Heart left ventricle (tissue), 16 donors: ENCODE measurements at regions not wholly inside any gene's neighbourhood (a gene's known extent, or its start where the extent isn't known, plus 50 kb on each side); places are given as distances from the start of the nearest gene placed in this dataset.

Experiments
- ATAC-seq, 4 donors: fragments of 200-7000 bp; cut with Tn5 transposase; one replicate each; pipeline ENCODE4 v1.9.1; 2020 to 2022; ENCODE audit warnings: moderate library complexity in 4 of 4, mild to moderate bottlenecking in 3 of 4, moderate number of reproducible peaks in 1 of 4
- DNase-seq, 5 donors: peaks; one replicate each; pipeline ENCODE4 v3.0.0-alpha.2; 2020
- H3K27ac ChIP-seq, 12 donors: fragments of 200-600 bp; sonication (generic) in 4 of 12; one replicate each; pipeline versions ENCODE4 v1.5.0 to v1.8.0; 2016 to 2022; ENCODE audit warnings: mild to moderate bottlenecking in 2 of 12
- H3K27me3 ChIP-seq, 9 donors: fragments of 200-600 bp; sonication (generic) in 2 of 9; one replicate each; pipeline versions ENCODE4 v1.5.1 to v1.8.0; 2016 to 2022; ENCODE audit warnings: mild to moderate bottlenecking in 3 of 9
- H3K36me3 ChIP-seq, 9 donors: fragments of 200-600 bp; sonication (generic) in 2 of 9; one replicate each; pipeline versions ENCODE4 v1.5.0 to v1.8.0; 2018 to 2022; ENCODE audit warnings: mild to moderate bottlenecking in 2 of 9
- H3K4me1 ChIP-seq, 12 donors: fragments of 200-600 bp; sonication (generic) in 4 of 12; one replicate each; pipeline versions ENCODE4 v1.5.0 to v1.8.0; 2016 to 2022; ENCODE audit warnings: mild to moderate bottlenecking in 3 of 12
- H3K4me3 ChIP-seq, 12 donors: fragments of 200-600 bp; sonication (generic) in 4 of 12; one replicate each; pipeline versions ENCODE4 v1.5.0 to v1.8.0; 2017 to 2022; ENCODE audit warnings: mild to moderate bottlenecking in 9 of 12, moderate library complexity in 4 of 12
- H3K9me3 ChIP-seq, 12 donors: fragments of 200-600 bp; sonication (generic) in 4 of 12; one replicate each; pipeline versions ENCODE4 v1.5.0 to v1.8.0; 2016 to 2022; ENCODE audit warnings: mild to moderate bottlenecking in 1 of 12
- POLR2A ChIP-seq, 2 donors: fragments of 450-650 bp; IDR thresholded peaks; one replicate each; pipeline ENCODE4 v1.6.1; 2017; ENCODE audit warnings: antibody characterized with exemption in 2 of 2, mild to moderate bottlenecking in 2 of 2, moderate library complexity in 2 of 2
- WGBS, 4 donors: extraction: QIAGEN DNeasy Blood & Tissue Kit in 2 of 4; methylation state at CpG; one replicate each; pipeline versions ENCODE4 v1.1.5 to v1.1.7; 2013 to 2018; 5-methylcytosine and 5-hydroxymethylcytosine counted together
- intact Hi-C, 10 donors: fragments of 100-400 bp; cut with DNase I; formaldehyde crosslinking; loops; one replicate each; pipeline versions ENCODE4 v1.11.1 to v1.14.2; 2022
- TF ChIP-seq, protein P1 (sequence below), 12 donors: fragments of 200-600 bp; sonication (generic) in 4 of 12; IDR thresholded peaks; one replicate each; pipeline versions ENCODE4 v1.5.0 to v1.8.0; 2018 to 2022; ENCODE audit warnings: antibody characterized with exemption in 12 of 12, mild to moderate bottlenecking in 5 of 12
- donor health status: ischemic (EF 13 %, LVEDD 7.1; RV severe dilation, severe dysfunction).
- donor health status: healthy with polysubstance abuse.
- donor health status: DM: no; HTN: yes; CAD: no.
- donor health status: DM: no; HTN: no; CAD: no.
- donor health status: ischemic (EF 25% LVEDD 6.9; RV normal size, moderate dysfunction).
- donor health status: ischemic (EF 25% LVEDD 5.7; RV mildly dilated, moderate dysfunction).
- donor health status: healthy.
- donor health status: DM: yes; HTN: yes; CAD: no.
- donor health status: ischemic (EF 35%, LVEDD 5.7; RV mildly dilated, moderate dysfunction).
- donor health status: nonischemic (EF 11% LVEDD 7.7; RV severe dilation, severe dysfunction).
- donor health status: DM: yes; HTN: yes; CAD: no.
- donor health status: PGD.
- donor health status: ischemic (EF 29% LVEDD 5.4; RV normal size, mild dysfunction).
- donor health status: nonischemic (EF 23%, LVEDD 6.1; RV moderate dilation, normal function).

DNA sequence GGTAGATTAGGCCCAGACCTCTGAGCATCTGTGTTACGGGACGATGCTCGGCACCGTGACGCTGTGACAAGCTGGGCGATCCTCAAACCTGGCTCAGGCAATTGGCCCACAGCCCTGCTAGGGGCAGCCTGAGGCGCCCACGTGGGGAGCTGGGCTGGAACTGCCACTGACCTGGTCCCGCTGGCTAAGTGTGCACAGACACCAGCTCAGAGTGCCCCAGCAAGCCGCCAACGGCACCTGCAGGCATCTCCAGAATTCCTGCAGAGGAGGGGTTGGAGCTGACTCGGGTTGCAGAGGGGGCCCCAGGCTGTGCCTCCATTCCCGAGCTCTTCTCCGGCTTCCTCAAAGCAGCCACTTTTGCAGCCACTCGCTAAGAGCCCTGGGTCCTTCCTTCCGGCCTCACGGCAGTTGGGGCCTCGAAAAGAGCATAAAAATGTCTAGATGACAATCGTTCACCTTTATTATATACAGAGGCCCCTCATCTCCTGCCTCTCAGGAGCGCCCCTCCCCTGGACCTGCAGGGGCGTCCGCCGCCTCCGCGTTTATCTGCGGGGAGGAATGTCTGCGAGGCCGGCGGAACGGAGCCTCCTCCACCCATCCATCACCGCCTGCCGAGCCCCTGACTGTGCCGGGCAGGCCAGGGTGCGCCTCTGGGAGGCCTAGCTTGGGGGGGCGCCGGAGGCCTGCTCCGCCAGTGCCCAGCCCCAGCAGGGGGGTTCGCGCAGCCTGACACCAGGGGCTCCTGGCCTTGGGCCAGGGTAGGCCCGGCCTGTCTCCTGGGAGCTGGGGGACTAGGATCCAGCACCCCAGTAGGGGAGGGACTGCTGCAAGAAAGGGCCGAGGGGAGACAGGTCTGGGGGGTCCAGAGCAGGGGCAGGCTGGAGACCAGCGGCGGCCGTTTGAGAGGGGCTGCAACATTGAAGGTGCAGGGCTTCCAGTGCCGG, 144.9 kb downstream of the BARX1 start:
- H3K27ac ChIP-seq = no peak overlapping the region
- H3K9me3 ChIP-seq = peaks cover 0 to 8% (median 0%) of the 10 kb centered on the region in 12 donors
- no peak overlapping the region for H3K4me3 ChIP-seq
- no peaks in the 10 kb centered on the region for H3K36me3 ChIP-seq
- TF ChIP-seq POLR2A (IDR thresholded peaks at IDR 0.05) = no peak
- no peaks in the 10 kb centered on the region for H3K4me1 ChIP-seq
- intact Hi-C loops = loop anchor here in 1 of 10 donors (10.0 kb wide), 1 partner anchor 145 kb away; the partner anchor contains the start of gene BARX1
- peaks cover 0 to 36% (median 5%) of the 10 kb centered on the region in 9 donors for H3K27me3 ChIP-seq
- 26 to 54% (median 46%) methylated on average over 24 to 45 of the region's 45 CpGs for WGBS, 4 donors
- ATAC-seq = no peak
- DNase-seq = no peak

DNA sequence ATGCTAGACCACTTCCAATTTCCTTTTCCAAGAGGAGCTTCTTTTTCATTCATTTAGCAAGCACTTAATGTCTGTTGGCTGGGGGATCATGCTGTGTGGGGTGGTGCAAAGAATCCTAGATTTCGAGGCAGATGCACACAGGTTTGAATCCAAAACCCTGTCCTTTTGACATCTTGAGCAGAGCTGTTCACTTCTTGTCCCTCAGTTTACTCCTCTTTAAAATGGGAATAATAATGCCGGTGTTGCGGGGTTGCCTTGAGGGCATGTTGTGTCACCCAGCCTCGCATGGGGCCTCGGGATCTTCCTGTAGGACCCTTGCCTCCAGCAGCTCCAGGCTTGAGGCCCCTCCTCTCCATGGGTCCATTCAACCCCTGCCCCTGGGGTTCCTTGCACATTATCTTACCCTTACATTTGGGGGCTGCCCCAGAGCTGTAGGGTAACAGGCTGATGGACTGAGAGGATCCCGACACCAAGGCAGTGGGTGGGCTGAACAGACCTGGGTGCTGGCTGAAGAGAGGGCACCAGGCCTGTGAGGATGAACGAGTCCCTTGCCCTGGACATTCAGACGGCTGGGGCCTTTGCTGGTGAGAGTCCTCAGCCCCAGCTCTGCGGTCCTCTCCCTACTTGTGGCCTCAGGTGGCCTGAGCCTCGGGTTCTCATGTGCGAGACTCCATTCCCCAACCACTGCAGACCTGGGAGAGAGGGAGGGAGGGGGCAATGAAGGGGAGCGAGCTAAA, 145.8 kb downstream of the BARX1 start:
- H3K36me3 ChIP-seq = no peaks in the 10 kb centered on the region
- peaks cover 0 to 12% (median 0%) of the 10 kb centered on the region in 12 donors for H3K9me3 ChIP-seq
- WGBS, 4 donors = 81 to 85% (median 82%) methylated on average over 10 to 12 of the region's 12 CpGs
- intact Hi-C loops = loop anchor here in 1 of 10 donors (10.0 kb wide), 1 partner anchor 55 kb away; no protein-coding TSS in a partner anchor
- peaks cover 0 to 33% (median 5%) of the 10 kb centered on the region in 9 donors for H3K27me3 ChIP-seq
- H3K4me3 ChIP-seq = no peak overlapping the region
- TF ChIP-seq, protein P1, sequence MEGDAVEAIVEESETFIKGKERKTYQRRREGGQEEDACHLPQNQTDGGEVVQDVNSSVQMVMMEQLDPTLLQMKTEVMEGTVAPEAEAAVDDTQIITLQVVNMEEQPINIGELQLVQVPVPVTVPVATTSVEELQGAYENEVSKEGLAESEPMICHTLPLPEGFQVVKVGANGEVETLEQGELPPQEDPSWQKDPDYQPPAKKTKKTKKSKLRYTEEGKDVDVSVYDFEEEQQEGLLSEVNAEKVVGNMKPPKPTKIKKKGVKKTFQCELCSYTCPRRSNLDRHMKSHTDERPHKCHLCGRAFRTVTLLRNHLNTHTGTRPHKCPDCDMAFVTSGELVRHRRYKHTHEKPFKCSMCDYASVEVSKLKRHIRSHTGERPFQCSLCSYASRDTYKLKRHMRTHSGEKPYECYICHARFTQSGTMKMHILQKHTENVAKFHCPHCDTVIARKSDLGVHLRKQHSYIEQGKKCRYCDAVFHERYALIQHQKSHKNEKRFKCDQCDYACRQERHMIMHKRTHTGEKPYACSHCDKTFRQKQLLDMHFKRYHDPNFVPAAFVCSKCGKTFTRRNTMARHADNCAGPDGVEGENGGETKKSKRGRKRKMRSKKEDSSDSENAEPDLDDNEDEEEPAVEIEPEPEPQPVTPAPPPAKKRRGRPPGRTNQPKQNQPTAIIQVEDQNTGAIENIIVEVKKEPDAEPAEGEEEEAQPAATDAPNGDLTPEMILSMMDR (IDR thresholded peaks at IDR 0.05) = no peak
- no peak for TF ChIP-seq POLR2A (IDR thresholded peaks at IDR 0.05)
- H3K27ac ChIP-seq = no peak overlapping the region
- ATAC-seq (no peak), DNase-seq (no peak)
- no peaks in the 10 kb centered on the region for H3K4me1 ChIP-seq

DNA sequence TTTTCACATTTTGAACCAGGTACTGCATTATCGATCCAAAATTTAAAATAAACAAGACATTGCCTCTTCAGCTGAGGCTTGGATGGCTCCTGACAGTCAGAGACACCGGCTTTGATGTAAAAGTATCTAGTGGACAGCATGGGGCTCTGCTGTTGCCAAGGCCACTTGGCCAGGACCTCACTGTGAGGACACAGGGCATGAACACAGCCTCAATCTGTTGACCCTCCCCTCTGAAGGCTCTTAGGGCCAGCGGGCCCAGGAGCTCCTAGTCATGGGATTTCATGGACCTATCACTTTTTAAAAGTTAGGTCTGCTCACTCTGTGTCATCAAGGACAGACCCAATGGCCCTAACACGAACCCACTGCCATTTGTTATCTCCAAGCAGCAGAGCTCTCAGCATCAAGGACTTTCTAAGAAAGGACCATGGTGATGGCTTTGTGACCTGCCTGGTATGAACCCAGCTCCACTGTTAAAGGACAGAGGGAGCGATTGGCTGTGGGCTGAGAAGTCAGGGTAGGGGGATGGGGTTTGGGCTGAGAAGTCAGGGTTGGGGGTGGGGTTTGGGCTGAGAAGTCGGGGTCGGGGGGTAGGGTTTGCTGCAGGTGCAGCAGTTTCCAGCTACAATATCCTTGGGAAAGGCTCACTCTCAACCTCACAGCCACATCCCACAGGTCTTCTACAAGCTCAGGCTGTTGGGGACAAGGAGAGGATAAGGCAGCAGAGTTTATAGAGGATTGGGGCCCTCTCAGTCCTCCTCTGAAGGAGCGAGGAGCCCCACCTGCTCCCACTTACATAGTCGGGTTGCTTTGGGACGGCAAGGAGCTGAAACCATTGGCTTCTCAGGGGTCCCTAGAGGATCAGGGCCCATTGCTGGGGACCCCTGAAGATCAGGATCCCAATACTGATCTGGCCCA, 146.8 kb downstream of the BARX1 start:
- Histone ChIP-seq H3K27me3 (peaks cover 0 to 33% (median 5%) of the 10 kb centered on the region in 9 donors), H3K36me3 (no peaks in the 10 kb centered on the region), H3K4me3 (no peak overlapping the region), H3K27ac (no peak overlapping the region), H3K4me1 (no peaks in the 10 kb centered on the region), H3K9me3 (peaks cover 0 to 14% (median 0%) of the 10 kb centered on the region in 12 donors)
- ATAC-seq (no peak), DNase-seq (no peak)
- intact Hi-C loops = loop anchor here in 1 of 10 donors (10.0 kb wide), 1 partner anchor 56 kb away; no protein-coding TSS in a partner anchor
- TF ChIP-seq POLR2A (IDR thresholded peaks at IDR 0.05) = no peak
- TF ChIP-seq, protein P1 (IDR thresholded peaks at IDR 0.05) = no peak
- WGBS, 4 donors = 68 to 78% (median 74%) methylated on average over 8 to 10 of the region's 10 CpGs
